Fibroblast of skin of right quadriceps (primary cell): ENCODE measurements at regions not wholly inside any gene's neighbourhood (a gene's known extent, or its start where the extent isn't known, plus 50 kb on each side); places are given as distances from the start of the nearest gene placed in this dataset.

Source experiments
- DNase-seq: peaks from one replicate; pipeline ENCODE4 v3.0.0-alpha.2; 2013

DNA sequence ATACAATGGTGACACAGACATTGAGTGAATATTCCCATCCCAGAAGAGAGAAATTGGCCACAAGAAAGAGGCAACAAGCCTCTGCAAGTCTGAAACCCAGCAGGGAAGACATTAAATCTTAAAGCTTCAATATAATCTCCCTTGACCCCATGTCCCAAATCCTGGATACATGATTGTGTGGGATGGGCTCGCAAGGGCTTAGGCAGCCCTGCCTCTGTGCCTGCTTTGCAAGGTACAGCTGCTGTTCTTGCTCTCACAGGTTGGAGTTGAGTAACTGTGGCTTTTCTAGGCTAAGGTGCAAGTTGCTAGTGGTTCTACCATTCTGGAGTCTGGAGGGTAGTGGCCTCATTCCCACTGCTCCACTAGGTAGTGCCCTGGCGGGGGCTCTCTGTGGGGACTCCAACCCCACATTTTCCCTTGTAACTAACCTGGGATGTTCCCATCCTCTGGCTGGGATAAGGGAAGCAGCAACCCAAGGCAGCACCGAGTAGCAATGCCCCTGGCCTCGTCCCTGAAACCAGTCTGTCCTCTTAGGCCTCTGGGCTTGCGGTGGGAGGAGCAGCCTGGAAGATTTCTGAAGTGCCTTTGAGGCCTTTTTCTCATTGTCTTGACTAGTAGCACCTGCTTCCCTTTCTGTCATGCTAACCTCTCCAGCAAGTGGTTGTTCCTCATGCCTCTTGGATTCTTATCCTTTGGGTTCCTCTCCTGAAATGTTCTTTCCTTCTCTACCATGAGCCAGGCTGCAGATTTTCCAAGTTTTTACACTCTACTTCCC is 90.0 kb downstream of the FAM174B start:
- no peak for DNase-seq

DNA sequence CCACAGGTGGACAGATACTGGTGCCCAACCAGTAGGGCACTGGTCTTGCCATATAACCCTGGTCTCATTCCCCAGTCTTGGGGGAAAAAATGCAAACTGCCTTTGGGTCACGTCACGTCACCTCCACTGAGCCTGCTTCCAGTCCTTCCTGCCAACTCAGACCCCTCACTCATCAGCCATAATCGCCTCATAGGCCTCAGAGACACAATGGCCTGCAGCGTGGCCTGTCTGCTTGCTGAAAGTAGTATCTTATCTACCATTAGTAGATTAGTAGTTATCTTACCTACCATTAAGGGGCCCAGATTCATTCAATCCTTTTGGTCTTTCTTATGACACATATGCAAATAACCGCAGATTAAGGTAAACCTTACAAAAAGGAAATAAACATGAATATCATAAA is 93.8 kb downstream of the FAM174B start:
- DNase-seq = no peak

DNA sequence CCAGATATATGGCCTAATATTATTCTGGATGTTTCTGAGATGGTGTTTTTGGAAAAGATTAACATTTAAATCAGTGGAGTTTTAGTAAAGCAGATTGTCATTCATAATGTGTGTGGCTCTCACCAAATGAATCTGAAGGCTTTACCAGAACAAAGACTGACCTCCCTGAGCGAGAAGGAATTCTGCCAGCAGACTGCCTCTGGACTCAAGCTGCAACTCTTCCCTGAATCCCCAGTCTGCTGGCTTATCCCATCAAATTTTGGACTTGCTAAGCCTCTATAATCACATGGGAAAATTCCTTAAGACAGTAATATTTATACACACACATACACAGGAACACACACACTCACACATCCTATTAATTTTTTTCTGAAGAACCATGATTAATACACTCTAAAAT is 102.3 kb downstream of the FAM174B start:
- DNase-seq = no peak

DNA sequence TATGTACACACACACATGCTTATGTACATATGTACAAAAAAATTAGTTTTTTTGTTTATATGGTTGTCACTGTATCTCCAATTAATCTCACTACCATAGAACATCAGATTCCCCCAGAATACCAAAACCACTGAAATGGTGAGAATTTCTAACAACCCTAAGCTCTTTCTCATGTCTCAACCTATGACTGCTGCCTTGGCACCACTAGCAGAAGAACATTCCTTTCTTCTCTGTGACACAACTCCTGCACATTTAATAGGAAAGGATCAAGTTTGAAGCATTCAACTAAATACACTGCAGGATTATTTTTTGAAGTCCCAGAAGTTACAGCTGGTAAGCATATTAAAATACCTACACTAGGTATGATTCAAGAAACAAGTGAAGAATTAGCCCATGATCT is 109.6 kb downstream of the FAM174B start:
- no peak for DNase-seq

DNA sequence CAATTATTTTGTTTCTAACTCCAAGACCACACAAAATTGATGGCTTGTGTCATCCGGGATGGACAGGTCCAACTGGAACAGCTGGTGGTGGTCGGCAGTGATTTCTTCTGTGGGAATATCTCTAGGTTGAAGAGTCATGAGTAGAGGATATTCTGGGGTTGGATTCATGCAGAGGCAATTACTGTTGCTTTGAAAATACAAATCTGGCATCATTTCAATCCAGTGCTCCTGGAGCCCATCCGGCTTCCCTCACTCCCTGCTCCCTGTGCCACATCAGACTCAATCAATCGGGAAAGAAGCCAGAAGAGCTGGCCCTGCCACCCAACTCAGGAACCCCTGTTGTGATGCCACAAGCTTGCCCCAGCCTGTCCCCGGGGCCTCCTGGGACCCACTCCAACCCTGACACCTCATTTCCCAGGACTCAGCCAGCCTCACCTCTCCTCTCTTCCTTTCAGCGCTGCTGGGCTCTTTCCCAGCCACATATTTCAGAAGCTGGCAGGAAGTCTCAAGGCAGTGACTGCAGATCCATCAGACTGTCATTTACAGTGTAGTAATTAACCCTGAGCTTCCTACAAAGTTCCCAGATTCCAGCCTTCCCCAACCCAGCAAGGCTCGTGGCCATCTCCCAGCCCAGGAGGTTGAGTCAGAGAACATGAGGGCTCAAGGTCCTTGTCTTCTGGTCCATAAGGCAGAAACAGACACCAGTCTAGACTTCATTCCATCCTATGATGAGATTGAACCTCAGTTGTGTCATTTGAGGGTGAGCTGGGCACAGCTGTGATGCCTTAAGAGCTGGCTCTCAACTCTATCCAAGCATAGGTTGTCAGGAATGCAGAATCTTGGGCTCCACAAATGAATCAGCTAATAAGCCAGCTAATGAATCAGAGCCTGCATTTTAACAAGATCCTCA is 114.0 kb downstream of the FAM174B start:
- peak; percentile 57 for DNase-seq

DNA sequence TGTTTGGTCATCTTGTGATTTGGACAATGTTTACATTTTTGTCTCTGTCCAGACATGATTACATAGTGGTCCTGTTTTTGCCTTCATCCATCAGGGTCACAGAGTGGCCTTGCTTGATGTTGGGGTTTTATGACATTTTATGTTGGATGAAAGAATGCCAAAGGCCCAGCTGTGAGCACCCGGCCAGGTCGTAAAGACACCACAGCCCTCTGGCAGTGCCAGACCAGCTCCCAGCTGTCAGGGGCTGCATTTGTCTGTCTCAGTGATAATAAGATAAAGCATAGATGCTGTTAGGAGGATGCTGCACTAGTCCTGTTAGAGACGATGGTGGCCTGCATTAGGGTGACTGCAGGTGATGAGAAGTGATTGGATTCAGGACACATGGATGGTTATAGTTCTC is 117.5 kb downstream of the FAM174B start:
- DNase-seq = no peak

DNA sequence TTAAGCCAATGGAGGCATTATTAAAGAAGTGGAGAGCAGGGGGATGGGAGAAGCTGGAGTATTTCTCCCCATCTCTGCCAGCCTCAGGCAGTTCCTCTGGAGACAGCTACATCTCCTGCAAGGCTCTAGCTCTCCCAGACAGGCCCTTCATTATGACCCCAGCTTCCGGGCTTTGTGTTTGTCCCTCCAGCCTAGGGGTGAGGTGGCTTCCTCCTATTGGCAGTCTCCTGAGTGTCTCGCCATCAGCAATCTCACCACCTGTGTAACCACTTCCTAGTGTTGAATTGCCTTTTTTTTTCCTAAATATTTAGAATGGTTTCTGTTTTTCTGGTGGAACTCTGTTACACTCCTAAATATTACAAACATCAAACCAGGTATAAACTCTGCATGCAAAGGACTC is 122.3 kb downstream of the FAM174B start:
- no peak for DNase-seq

DNA sequence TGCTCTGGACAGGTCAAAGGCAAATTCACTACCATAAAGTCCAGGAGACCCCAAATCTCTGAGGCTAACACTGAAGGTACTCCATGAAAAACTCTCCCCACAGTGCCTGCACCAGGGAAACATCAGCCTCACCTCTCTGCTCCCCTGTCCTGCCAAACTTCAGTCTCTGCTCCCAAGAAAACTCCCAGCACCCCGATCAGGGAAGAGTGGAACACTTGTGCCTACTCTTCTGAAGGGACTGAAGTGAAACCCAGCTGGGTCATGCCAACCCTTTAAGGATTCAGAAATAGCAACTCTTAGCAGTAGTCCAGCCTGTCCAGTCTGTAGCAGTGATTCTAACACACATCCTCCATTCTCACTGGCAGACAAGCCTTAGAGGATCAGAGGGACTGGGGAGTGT is 124.2 kb downstream of the FAM174B start:
- no peak for DNase-seq

DNA sequence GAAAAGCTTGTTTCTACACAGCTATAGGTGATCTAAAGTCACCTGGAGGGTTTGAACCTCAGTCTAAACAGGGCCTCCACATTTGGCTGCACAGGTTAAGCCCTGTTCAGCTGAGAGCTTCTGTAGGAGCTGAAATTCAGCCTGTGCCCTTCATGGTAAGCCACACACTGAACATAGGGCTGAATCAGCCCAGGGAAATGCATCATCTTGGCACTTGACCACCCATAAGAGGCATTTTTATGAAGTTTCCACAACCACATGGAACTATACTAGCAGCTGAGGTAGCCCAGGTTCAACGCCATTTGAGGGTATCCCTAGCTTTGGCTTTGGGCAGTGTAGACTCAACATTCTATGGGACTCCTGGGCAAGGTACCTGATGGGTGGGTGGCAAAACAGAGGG is 126.8 kb downstream of the FAM174B start:
- DNase-seq = no peak

DNA sequence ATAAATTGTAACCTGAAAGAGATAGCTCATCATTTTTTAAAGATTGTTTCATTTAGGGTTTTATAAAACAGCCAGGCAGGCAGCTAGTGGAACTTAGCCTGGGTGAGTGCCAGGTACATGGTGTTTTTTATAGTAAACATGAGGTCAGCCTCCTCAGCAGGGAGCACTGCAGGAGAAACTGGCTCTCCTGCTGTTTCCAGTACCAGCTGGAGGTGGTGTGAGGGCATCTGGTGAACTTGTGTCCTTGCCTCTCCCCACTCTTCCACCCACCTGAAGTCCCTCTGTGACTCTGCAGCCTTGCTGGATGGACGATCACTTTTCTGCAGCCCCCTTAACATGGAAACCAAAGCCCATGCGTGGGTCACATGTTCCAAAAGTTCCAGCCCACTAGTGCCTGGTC is 128.4 kb downstream of the FAM174B start:
- no peak for DNase-seq

DNA sequence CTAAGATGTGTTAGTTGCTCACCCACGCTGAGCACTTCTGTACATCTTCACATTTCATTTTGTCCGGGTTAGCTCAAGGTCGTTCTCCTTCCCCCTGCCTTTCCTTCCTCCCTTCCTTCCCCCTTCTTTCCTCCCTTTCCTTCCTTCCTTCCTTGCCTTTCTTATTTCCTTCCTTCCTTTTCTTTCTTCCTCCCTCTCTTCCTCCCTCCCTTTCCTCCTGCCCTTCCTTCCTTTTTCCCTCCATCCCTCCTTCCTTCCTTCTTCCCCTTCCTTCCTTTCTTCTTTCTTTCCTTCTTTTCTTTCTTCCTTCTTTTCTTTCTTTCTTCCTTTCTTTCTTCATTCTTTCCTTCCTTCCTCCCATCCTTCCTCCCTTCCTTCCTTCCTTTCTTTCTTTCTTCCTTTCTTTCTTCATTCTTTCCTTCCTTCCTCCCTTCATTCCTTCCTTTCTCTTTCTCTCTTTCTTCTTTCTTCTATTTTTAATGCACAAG is 129.8 kb downstream of the FAM174B start:
- DNase-seq = no peak

DNA sequence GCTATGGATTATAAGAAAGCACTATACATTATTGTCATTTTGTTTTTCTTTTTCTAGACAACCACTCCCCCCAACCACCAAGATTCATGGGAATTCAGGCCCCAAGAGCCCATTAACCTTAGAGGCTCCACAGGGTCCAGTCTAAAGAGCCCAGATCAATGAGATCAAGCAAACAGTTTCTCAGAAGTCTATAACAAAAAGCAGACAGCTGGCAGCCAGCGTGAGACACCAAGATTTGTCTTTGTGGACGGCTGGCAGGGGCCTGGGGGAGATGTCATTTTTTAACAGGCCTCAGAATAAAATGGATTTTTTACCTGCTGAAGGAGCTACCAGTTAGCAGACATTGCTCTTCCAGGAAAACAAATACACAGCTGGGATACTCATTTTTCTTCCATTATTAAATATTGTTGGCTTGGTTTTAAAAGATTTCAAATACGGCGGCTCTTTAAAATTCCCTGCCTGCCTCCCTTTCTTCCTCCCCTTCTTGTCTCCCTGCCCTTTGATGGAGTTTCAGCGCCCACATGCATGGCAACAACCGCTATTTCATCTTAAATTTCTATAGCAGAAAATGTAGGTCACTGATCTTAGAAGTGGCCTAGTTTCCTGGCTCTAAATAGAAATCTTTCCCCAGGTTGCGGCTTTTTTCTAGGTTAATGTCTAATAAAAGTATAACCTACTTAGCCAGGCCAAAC is 130.6 kb downstream of the FAM174B start:
- no peak for DNase-seq

DNA sequence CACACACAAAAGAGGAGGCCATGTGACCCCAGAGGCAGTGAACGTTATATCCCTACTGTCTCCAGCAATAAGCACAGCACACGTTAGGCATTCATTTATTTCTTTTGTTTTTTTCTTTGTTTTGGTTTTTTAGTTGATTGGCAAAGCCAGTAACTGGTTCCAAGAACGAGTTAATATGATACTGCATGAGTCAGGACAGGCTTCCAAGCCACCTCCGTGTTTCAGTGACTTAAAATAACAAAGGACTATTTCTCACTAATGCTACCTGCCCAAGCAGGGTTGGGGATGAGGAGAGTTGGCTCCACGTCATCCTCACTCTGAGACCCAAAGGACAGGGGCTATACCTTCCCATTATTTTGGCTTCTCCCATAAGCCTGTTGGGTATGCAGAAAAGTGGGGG is 130.5 kb downstream of the ST8SIA2 start:
- no peak for DNase-seq

DNA sequence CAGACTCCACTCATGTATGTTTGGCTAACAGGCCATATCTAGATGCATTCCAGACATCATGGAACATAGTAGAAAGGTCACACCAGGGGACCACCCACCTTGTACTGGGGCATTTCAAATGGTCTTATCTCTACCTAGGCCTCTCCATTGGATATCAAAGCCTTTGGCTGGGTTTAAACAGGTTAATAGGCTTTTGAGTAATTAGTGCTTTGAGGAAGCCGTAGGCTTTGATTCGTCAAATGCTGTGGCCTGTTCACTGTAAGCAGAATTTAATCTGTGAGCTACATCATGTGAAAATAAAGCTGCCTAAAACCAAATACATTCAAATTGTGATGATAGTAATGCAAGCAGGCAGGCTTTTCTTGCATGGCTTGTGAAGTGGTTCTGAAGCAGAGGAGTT is 129.5 kb downstream of the ST8SIA2 start:
- no peak for DNase-seq

DNA sequence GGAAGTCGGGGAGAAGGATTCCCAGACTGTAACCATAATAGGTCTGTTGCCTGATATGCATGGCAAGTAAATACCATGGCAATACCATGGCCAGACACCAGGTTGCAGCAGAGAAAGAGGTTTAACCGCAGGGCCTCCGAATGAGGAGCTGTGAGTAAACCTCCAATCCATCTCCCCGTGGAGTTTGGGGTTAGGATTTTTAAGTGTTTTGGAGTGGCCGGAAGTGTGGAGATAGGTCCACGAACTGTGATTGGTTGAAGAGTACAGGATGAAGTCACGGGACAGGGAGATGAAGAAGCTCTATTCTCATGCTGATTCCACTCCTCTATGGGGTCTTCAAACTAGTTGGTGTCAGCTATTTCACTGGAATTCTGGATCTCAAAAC is 127.9 kb downstream of the ST8SIA2 start:
- DNase-seq = peak; percentile 82

DNA sequence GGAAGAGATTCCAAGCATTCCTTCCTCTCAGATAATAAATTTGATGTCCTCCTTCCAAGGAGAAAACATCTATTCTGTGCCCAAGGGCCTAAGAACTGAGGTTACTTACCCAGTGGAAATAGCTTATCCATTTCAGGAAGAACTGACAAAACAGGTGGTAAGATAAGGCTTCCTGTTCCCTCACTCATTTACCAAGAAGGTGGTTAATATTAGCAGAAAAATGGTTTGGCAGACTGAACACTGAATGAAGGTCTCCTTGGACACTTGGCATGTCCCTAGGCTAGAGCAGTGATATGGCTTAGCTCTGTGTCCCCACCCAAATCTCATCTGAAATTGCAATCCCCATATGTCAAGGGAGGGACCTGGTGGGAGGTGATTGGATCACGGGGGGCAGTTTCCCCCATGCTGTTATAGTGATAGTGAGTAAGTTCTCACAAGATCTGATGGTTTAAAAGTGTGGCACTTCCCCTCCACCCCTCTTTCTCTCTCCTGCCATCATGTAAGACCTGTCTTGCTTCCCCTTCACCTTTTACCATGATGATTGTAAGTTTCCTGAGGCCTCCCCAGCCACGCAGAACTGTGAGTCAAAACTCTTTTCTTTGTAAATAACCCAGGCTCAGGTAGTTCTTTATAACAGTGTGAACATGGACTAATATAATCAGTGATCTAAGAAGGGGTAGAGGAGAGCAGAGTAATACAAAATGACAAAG is 127.4 kb downstream of the ST8SIA2 start:
- DNase-seq = no peak

DNA sequence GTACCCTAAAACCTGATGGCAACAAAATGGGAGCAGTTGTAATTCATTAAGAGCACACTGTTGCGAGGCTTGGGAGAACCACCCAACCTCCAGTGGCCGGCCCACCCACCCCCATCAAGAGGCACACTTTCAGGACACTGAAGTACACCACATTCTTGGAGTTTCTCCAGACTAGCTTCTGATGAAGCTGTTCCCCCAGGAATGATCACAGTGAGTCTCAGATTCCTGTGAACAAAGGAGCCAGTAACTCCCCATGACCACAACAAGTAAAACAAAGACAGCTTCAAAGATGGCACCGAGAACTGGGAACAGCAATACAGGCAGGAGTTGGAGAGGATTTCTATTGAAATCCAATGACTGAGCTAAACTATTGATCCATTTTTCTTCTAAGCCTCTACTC is 126.0 kb downstream of the ST8SIA2 start:
- DNase-seq = peak; percentile 9
